Spleen (tissue), 7 donors: ENCODE measurements at regions not wholly inside any gene's neighbourhood (a gene's known extent, or its start where the extent isn't known, plus 50 kb on each side); places are given as distances from the start of the nearest gene placed in this dataset.

Experiments used
- POLR2A ChIP-seq, 3 donors: fragments of 450-650 bp; IDR thresholded peaks; one replicate each; pipeline ENCODE4 v1.5.1; 2017; ENCODE audit warnings: antibody characterized with exemption in 3 of 3, mild to moderate bottlenecking in 1 of 3
- TF ChIP-seq, protein P1 (sequence below), 11 experiments: fragments of 200-600 bp in 7 of 11; fragments of 450-650 bp in 4 of 11; sonication (generic) in 4 of 11; IDR thresholded peaks in 8 of 11; conservative IDR thresholded peaks in 3 of 11; 1 replicate in 7 of 11; 2 replicates in 4 of 11; pipeline versions ENCODE4 v1.4.0 to v1.8.0; 2016 to 2021; ENCODE audit warnings: antibody characterized with exemption in 11 of 11, inconsistent platforms in 4 of 11, mild to moderate bottlenecking in 1 of 11
- donor health status: DM: no; HTN: no; CAD: no; lungs with moderate emphysema.
- donor health status: DM: no; HTN: no; CAD: no.
- donor health status: DM: no; HTN: no; CAD: no.

DNA sequence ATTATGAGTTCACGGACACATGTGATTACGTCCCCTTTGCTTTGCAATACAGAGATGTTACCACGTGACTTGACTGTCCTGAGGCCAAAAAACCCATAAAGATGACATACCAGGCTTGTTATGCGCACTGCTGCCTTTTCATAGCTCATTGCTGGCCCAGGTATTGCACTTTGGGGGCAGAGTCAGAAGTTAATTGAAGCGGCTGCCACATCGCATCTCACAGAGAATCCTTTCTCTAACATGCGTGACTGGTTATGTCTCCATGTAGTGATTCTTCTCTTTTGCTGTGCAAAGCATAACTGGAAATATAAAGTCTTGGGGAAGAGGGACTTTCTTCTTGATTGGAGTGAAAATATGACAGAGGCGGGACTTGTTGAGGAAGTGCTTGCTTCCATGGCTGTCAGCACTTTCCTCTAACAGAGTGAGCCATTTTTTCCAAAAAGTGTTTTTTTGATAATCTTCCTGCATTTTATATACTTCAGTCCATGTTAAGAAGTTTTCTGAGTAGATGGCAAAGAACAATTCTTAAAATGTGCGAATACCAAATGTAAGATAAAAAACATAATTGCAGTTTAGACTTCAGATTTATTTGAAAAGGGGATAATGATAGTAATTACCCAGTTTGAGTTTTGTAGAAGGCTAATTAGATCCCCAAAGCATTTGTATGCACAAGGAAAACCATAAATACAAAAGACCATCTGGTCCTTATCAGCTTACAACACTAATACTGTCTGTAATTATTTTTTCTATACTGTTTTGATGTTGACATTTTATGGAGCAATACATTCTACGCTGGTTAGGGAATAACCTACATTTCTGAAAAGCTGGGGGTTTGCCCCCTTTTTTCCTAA, 324.6 kb upstream of the MTNR1B start:
- TF ChIP-seq, protein P1, sequence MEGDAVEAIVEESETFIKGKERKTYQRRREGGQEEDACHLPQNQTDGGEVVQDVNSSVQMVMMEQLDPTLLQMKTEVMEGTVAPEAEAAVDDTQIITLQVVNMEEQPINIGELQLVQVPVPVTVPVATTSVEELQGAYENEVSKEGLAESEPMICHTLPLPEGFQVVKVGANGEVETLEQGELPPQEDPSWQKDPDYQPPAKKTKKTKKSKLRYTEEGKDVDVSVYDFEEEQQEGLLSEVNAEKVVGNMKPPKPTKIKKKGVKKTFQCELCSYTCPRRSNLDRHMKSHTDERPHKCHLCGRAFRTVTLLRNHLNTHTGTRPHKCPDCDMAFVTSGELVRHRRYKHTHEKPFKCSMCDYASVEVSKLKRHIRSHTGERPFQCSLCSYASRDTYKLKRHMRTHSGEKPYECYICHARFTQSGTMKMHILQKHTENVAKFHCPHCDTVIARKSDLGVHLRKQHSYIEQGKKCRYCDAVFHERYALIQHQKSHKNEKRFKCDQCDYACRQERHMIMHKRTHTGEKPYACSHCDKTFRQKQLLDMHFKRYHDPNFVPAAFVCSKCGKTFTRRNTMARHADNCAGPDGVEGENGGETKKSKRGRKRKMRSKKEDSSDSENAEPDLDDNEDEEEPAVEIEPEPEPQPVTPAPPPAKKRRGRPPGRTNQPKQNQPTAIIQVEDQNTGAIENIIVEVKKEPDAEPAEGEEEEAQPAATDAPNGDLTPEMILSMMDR (IDR thresholded peaks at IDR 0.05 in 8 of 11, conservative IDR thresholded peaks at IDR 0.05 in 3 of 11): no peak
- TF ChIP-seq POLR2A (IDR thresholded peaks at IDR 0.05): no peak
